OCI-LY7 (cell line): ENCODE measurements at regions not wholly inside any gene's neighbourhood (a gene's known extent, or its start where the extent isn't known, plus 50 kb on each side); places are given as distances from the start of the nearest gene placed in this dataset.

Experiments
- BruUV-seq: library from RNA; stranded (reverse); fragments of 400-500 nt; replicated peaks from 2 replicates; lab custom pipeline; 2021; lab: Mats Ljungman, UMichigan
- CTCF ChIA-PET: fragments of 300-600 bp; sonication (Branson Sonifier 250); formaldehyde crosslinking; loops from one replicate; lab custom pipeline; 2022; ENCODE audit warnings: antibody characterized with exemption; ENCODE audit not compliant: unreplicated experiment; lab: Charles Lee
- POLR2A ChIA-PET: fragments of 300-600 bp; sonication (Branson Sonifier 250); formaldehyde crosslinking; loops from one replicate; lab custom pipeline; 2022; ENCODE audit warnings: antibody characterized with exemption; lab: Charles Lee
- DNase-seq: peaks from one replicate; pipeline ENCODE4 v3.0.0-alpha.2; 2015; ENCODE audit warnings: low spot score
- H2AFZ ChIP-seq: fragments of 200-600 bp; sonication (generic), shearing (Covaris generic); 2 replicates; pipeline ENCODE4 v1.6.1; 2014; ENCODE audit warnings: mild to moderate bottlenecking, antibody characterized with exemption, low read length, moderate library complexity
- H3K27ac ChIP-seq: fragments of 200-600 bp; sonication (generic); 2 replicates; pipeline ENCODE4 v1.5.1; 2014; ENCODE audit warnings: mixed run types, low read depth, mild to moderate bottlenecking, moderate library complexity, low read length, inconsistent platforms; ENCODE audit not compliant: poor library complexity, severe bottlenecking
- H3K36me3 ChIP-seq: fragments of 200-600 bp; sonication (generic); 2 replicates; pipeline ENCODE4 v1.6.1; 2014; ENCODE audit warnings: mild to moderate bottlenecking, antibody characterized with exemption, low read length, moderate library complexity, mixed read lengths; ENCODE audit not compliant: insufficient read depth
- H3K4me1 ChIP-seq: fragments of 200-600 bp; sonication (generic); 2 replicates; pipeline ENCODE4 v1.5.1; 2014; ENCODE audit warnings: mild to moderate bottlenecking, low read length; ENCODE audit not compliant: insufficient read depth, poor library complexity, severe bottlenecking
- H3K4me2 ChIP-seq: fragments of 200-600 bp; sonication (generic); 2 replicates; pipeline ENCODE4 v1.6.1; 2014; ENCODE audit warnings: mild to moderate bottlenecking, low read length
- H3K4me3 ChIP-seq: fragments of 200-600 bp; sonication (generic); 2 replicates; pipeline ENCODE4 v1.5.1; 2014; ENCODE audit warnings: mild to moderate bottlenecking, low read depth, low read length; ENCODE audit not compliant: poor library complexity, severe bottlenecking
- H3K79me2 ChIP-seq: fragments of 200-600 bp; sonication (generic); 2 replicates; pipeline ENCODE4 v1.6.1; 2016; ENCODE audit warnings: low read depth, mild to moderate bottlenecking, low read length, moderate library complexity, mixed read lengths; ENCODE audit not compliant: insufficient read depth
- H3K9me2 ChIP-seq: fragments of 200-600 bp; sonication (generic); 2 replicates; pipeline ENCODE4 v1.6.1; 2016; ENCODE audit warnings: mild to moderate bottlenecking, low read length, mixed read lengths; ENCODE audit not compliant: insufficient read depth
- H3K9me3 ChIP-seq: fragments of 200-600 bp; sonication (generic); 2 replicates; pipeline ENCODE4 v1.6.1; 2014; ENCODE audit warnings: mild to moderate bottlenecking, mixed run types, low read length, mixed read lengths
- H4K20me1 ChIP-seq: fragments of 200-600 bp; sonication (generic); 2 replicates; pipeline ENCODE4 v1.6.1; 2014; ENCODE audit warnings: mild to moderate bottlenecking, antibody characterized with exemption, low read length, moderate library complexity, mixed read lengths; ENCODE audit not compliant: insufficient read depth
- CTCF ChIP-seq: fragments of 200-600 bp; sonication (generic); conservative IDR thresholded peaks from 2 replicates; pipeline ENCODE4 v1.5.1; 2014; ENCODE audit warnings: mild to moderate bottlenecking, antibody characterized with exemption, low read length, moderate library complexity, mixed read lengths
- EZH2phosphoT487 ChIP-seq: fragments of 200-600 bp; sonication (generic); IDR thresholded peaks from 2 replicates; pipeline ENCODE4 v1.6.1; 2018; ENCODE audit warnings: low read depth, borderline replicate concordance, mild to moderate bottlenecking, mixed run types, antibody characterized with exemption, low read length, moderate library complexity, mixed read lengths
- intact Hi-C: fragments of 100-400 bp; cut with micrococcal nuclease; formaldehyde crosslinking; loops from one replicate; pipeline ENCODE4 v1.10.0; 2022; ENCODE audit not compliant: unreplicated experiment

- H3K27ac ChIP-seq: no peak overlapping the region
- no peak overlapping the region for H3K4me2 ChIP-seq
- no peak for TF ChIP-seq EZH2phosphoT487
- no peak for TF ChIP-seq CTCF
- H3K9me2 ChIP-seq: no peaks in the 10 kb centered on the region
- no peaks in the 10 kb centered on the region for H3K36me3 ChIP-seq
- no TSS peak for BruUV-seq
- H3K4me3 ChIP-seq: no peak overlapping the region
- no peaks in the 10 kb centered on the region for H3K79me2 ChIP-seq
- no peaks in the 10 kb centered on the region for H4K20me1 ChIP-seq
- no peak overlapping the region for H2AFZ ChIP-seq
- ChIA-PET POLR2A (interaction anchor here (2.8 kb wide), 1 partner anchor 8 kb away, joined by 11 read pairs; no protein-coding TSS in a partner anchor), CTCF (no interaction called here)
- H3K9me3 ChIP-seq: no peaks in the 10 kb centered on the region
- no peaks in the 10 kb centered on the region for H3K4me1 ChIP-seq
- DNase-seq: no peak
- intact Hi-C loops: no loop called here
These were observed 177.1 kb downstream of the KCNRG start for GRCh38 chr13:50192272-50192813.

DNA sequence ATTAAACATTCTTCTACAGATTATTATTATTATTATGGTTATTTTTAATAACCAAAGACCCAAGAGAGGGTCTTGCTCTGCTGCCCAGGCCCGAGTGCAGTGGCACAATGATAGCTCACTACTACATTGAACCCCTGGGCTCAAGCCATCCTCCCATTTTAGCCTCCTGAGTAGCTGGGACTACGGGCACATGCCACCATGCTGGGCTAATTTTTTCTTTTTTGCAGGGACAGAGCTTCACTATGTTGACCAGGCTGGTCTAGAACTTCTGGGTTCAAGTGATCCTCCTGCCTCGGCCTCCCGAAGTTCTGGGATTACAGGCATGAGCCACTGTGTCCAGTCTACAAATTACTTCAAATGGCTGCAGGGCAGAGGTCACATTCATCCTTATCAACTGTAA is 179.8 kb downstream of the KCNRG start:
- no peak overlapping the region for H2AFZ ChIP-seq
- no peak for DNase-seq
- H3K27ac ChIP-seq: no peak overlapping the region
- H3K9me3 ChIP-seq: no peaks in the 10 kb centered on the region
- intact Hi-C loops: no loop called here
- no peaks in the 10 kb centered on the region for H3K9me2 ChIP-seq
- no peaks in the 10 kb centered on the region for H3K79me2 ChIP-seq
- H3K36me3 ChIP-seq: no peaks in the 10 kb centered on the region
- no peak overlapping the region for H3K4me3 ChIP-seq
- ChIA-PET CTCF (no interaction called here), POLR2A (no interaction called here)
- H3K4me2 ChIP-seq: no peak overlapping the region
- H4K20me1 ChIP-seq: no peaks in the 10 kb centered on the region
- no peaks in the 10 kb centered on the region for H3K4me1 ChIP-seq
- no TSS peak for BruUV-seq
- TF ChIP-seq CTCF (no peak), EZH2phosphoT487 (no peak)

DNA sequence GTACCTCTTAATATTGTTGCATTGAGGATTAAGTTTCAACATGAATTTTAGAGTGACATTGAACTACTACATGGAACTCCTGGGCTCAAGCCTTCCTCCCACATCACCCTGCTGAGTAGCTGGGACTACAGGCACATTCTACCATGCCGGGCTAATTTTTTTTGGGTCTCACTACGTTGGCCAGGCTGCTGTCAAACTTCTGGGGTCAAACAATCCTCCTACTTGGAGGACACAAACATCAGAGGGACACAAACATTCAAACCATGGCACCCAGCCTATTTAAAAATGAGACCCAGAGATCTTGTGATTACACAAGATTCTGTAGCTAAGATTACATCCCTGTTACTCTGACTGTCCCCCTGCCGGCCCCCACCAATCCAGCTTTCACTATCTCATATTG is 180.9 kb downstream of the KCNRG start:
- Histone ChIP-seq H3K9me3 (no peaks in the 10 kb centered on the region), H3K27ac (no peak overlapping the region), H3K9me2 (no peaks in the 10 kb centered on the region), H4K20me1 (no peaks in the 10 kb centered on the region), H3K36me3 (no peaks in the 10 kb centered on the region), H3K4me1 (no peaks in the 10 kb centered on the region), H3K4me2 (no peak overlapping the region), H3K4me3 (no peak overlapping the region), H2AFZ (no peak overlapping the region), H3K79me2 (no peaks in the 10 kb centered on the region)
- BruUV-seq: no TSS peak
- intact Hi-C loops: no loop called here
- DNase-seq: no peak
- TF ChIP-seq CTCF (no peak), EZH2phosphoT487 (no peak)
- POLR2A ChIA-PET: interaction anchor here (0.7 to 1.1 kb wide), 3 partner anchors 12 to 362 kb away, joined by 3 to 5 read pairs (median 3); no protein-coding TSS in a partner anchor
- CTCF ChIA-PET: no interaction called here
